ENCODE measurements at regions not wholly inside any gene's neighbourhood (a gene's known extent, or its start where the extent isn't known, plus 50 kb on each side); places are given as distances from the start of the nearest gene placed in this dataset.
"Not testable (repeated sequence)": the region's sequence is repeated elsewhere in the genome, so short reads cannot be mapped to it uniquely, and the experiment has no call there.

DNA sequence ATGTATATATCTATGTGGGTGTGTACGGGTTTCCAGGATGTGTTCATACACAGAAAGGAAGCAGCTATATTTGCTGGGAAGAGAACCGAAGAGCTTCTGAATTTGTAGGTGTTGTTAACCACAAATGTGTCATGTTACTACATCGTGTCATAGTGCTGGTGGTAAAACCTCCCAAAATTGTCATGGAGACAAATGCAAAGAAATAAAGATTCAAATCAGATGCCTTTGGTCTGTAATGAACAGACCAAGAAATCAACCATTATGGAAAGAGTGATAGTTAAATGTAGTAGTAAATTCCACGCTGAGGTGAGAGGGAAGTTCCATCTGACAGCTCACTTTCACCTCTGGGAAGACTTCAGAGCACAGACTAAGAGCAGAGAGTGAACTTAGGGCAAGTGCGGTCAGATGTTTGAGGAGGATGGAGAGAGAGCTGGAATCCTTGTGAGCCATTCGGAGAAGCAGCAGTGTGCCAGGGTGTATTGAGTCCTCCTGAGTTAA lies 487.5 kb downstream of the TMEM121 start:
- H3K27ac ChIP-seq: no peak overlapping the region
- TF ChIP-seq, protein P1, sequence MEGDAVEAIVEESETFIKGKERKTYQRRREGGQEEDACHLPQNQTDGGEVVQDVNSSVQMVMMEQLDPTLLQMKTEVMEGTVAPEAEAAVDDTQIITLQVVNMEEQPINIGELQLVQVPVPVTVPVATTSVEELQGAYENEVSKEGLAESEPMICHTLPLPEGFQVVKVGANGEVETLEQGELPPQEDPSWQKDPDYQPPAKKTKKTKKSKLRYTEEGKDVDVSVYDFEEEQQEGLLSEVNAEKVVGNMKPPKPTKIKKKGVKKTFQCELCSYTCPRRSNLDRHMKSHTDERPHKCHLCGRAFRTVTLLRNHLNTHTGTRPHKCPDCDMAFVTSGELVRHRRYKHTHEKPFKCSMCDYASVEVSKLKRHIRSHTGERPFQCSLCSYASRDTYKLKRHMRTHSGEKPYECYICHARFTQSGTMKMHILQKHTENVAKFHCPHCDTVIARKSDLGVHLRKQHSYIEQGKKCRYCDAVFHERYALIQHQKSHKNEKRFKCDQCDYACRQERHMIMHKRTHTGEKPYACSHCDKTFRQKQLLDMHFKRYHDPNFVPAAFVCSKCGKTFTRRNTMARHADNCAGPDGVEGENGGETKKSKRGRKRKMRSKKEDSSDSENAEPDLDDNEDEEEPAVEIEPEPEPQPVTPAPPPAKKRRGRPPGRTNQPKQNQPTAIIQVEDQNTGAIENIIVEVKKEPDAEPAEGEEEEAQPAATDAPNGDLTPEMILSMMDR (IDR thresholded peaks at IDR 0.05): no peak
- TF ChIP-seq POLR2A (IDR thresholded peaks at IDR 0.05): no peak
- DNase-seq: no peak
- WGBS, 2 donors: 35 to 49% methylated on average over 6 of the region's 6 CpGs
- H3K36me3 ChIP-seq: no peaks in the 10 kb centered on the region
- H3K4me3 ChIP-seq: no peak overlapping the region
- H3K27me3 ChIP-seq: peaks cover 0 to 4% (median 0%) of the 10 kb centered on the region in 4 donors
- H3K9me3 ChIP-seq: no peaks in the 10 kb centered on the region
- intact Hi-C loops (cut with DNase I): no loop called here
- no peaks in the 10 kb centered on the region for H3K4me1 ChIP-seq

- WGBS, 2 donors: 47 to 73% methylated on average over 2 to 3 of the region's 3 CpGs
- H3K9me3 ChIP-seq; DNase-seq; H3K27ac ChIP-seq; H3K4me1 ChIP-seq; H3K36me3 ChIP-seq; intact Hi-C loops (cut with DNase I); H3K27me3 ChIP-seq; H3K4me3 ChIP-seq: not testable (repeated sequence)
Measured at GRCh38 chr14:106017952-106018351, 491.6 kb downstream of the TMEM121 start.

DNA sequence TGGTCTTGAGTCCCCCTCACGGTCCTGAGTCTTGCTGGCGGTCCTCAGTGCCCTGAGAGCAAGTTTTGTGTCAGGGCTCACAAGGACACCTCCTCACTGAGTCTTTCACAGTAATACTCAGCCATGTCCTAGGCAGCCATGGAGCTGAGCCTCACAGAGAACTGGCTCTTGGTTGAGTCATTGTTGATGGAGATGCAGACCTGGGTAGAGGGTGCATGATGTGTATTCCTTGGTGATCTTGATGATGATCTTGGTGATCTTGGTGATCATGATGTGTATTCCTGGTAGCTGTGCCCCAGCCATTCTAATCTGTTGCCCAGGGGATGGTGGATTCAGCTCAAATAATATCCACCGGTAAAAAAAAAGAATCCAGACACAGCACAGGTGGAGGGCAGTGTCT lies 495.4 kb downstream of the TMEM121 start:
- H3K4me3 ChIP-seq: no peak overlapping the region
- no peaks in the 10 kb centered on the region for H3K9me3 ChIP-seq
- H3K27ac ChIP-seq: no peak overlapping the region
- no peaks in the 10 kb centered on the region for H3K36me3 ChIP-seq
- no peaks in the 10 kb centered on the region for H3K27me3 ChIP-seq
- no peak for DNase-seq
- no peaks in the 10 kb centered on the region for H3K4me1 ChIP-seq
- WGBS, 2 donors: 63 to 86% methylated on average over 1 of the region's 3 CpGs
- intact Hi-C loops (cut with DNase I): no loop called here
- TF ChIP-seq, protein P1 (IDR thresholded peaks at IDR 0.05): no peak
- no peak for TF ChIP-seq POLR2A (IDR thresholded peaks at IDR 0.05)

GRCh38 chr14:106022648-106023047 lies 496.3 kb downstream of the TMEM121 start:
- H3K27ac ChIP-seq: peak overlapping the region in 1 of 4 donors; percentile 30
- 20 to 26% methylated on average over 5 of the region's 5 CpGs for WGBS, 2 donors
- H3K27me3 ChIP-seq; H3K4me1 ChIP-seq; intact Hi-C loops (cut with DNase I); H3K4me3 ChIP-seq; DNase-seq; H3K36me3 ChIP-seq; H3K9me3 ChIP-seq: not testable (repeated sequence)

DNA sequence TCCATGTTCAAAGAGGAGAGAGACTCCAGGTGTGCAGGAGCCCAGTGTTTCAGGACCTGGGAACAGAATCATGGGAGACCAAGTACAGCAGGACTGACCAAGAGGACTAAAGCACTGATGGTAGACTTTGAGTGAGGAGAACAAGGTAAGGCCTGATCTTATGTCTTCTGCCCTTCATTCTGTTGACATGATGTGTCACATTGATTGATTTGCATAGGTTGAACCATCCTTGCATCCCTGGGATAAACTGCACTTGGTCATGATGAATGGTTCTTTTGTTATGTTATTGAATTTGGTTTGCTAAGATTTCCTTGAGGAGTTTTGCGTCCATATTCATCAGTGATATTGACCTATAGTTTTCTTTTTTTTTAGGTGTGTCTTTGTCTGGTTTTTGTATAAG lies 497.0 kb downstream of the TMEM121 start:
- H3K36me3 ChIP-seq: no peaks in the 10 kb centered on the region
- H3K4me1 ChIP-seq: no peaks in the 10 kb centered on the region
- no peaks in the 10 kb centered on the region for H3K27me3 ChIP-seq
- WGBS, 2 donors: 76 to 86% methylated on average over 1 of the region's 1 CpG
- no peaks in the 10 kb centered on the region for H3K9me3 ChIP-seq
- no peak overlapping the region for H3K27ac ChIP-seq
- intact Hi-C loops (cut with DNase I): no loop called here
- no peak overlapping the region for H3K4me3 ChIP-seq
- TF ChIP-seq, protein P1 (IDR thresholded peaks at IDR 0.05): no peak
- no peak for TF ChIP-seq POLR2A (IDR thresholded peaks at IDR 0.05)
- DNase-seq: no peak

DNA sequence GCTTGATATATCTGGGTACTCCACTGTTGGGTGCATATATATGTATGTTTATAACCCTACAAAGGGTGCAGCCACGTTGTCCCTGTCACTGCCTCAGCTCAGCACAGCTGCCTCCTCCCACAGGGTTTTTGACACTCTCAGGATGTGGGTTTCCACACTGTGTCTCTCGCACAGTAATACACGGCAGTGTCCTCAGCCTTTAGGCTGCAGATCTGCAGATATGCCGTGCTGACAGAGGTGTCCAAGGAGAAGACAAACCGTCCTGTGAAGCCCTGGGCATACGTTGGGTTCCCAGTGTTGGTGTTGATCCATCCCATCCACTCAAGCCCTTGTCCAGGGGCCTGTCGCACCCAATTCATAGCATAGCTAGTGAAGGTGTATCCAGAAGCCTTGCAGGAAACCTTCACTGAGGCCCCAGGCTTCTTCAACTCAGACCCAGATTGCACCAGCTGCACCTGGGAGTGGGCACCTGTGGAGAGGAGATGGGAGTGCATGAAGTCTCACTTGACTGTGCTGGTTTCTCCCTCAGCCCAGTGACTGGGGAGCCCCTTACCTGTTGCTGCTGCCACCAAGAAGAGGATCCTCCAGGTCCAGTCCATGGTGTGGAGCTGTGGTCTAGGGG lies 498.7 kb downstream of the TMEM121 start:
- 0 to 38% methylated on average over 1 to 3 of the region's 7 CpGs for WGBS, 2 donors
- intact Hi-C loops (cut with DNase I): no loop called here
- no peak for TF ChIP-seq POLR2A (IDR thresholded peaks at IDR 0.05)
- TF ChIP-seq, protein P1 (IDR thresholded peaks at IDR 0.05): no peak

More for the DNA sequence above, 498.7 kb downstream of the TMEM121 start:
- H3K36me3 ChIP-seq: no peaks in the 10 kb centered on the region
- H3K9me3 ChIP-seq: no peaks in the 10 kb centered on the region
- no peak overlapping the region for H3K27ac ChIP-seq
- no peak overlapping the region for H3K4me3 ChIP-seq
- no peak for DNase-seq
- H3K27me3 ChIP-seq: peaks cover 0 to under 1% (median 0%) of the 10 kb centered on the region in 4 donors
- H3K4me1 ChIP-seq: no peaks in the 10 kb centered on the region
